ENCODE measurements at regions not wholly inside any gene's neighbourhood (a gene's known extent, or its start where the extent isn't known, plus 50 kb on each side); places are given as distances from the start of the nearest gene placed in this dataset.

DNA sequence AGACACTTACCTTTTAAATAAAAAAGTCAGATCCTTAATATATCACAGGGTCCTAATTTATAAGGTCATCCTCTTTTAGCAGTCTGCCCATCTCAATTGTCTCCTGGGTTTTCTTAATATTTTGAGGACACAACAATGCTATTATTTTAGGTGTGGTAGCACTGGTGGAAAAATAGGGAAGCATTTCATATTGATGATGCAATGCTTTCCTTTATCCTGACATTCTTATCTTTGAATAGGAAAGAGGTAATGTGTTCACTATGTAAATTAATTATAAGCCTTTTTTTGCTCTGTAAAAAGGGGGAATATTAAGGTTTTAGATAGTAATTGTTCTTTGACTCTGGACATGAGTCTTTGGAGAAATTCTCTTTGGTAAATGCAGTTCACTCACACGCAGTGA is 164.7 kb downstream of the YTHDC2 start (continued):
- TF ChIP-seq CBX3 (IDR thresholded peaks at IDR 0.05; ENCODE audit: low read depth) (no peak), FOSL1 (IDR thresholded peaks at IDR 0.05; ENCODE audit: low read depth) (no peak), RAD21 (IDR thresholded peaks at IDR 0.05; ENCODE audit: low read depth) (no peak)
- TF ChIP-seq, protein P1, sequence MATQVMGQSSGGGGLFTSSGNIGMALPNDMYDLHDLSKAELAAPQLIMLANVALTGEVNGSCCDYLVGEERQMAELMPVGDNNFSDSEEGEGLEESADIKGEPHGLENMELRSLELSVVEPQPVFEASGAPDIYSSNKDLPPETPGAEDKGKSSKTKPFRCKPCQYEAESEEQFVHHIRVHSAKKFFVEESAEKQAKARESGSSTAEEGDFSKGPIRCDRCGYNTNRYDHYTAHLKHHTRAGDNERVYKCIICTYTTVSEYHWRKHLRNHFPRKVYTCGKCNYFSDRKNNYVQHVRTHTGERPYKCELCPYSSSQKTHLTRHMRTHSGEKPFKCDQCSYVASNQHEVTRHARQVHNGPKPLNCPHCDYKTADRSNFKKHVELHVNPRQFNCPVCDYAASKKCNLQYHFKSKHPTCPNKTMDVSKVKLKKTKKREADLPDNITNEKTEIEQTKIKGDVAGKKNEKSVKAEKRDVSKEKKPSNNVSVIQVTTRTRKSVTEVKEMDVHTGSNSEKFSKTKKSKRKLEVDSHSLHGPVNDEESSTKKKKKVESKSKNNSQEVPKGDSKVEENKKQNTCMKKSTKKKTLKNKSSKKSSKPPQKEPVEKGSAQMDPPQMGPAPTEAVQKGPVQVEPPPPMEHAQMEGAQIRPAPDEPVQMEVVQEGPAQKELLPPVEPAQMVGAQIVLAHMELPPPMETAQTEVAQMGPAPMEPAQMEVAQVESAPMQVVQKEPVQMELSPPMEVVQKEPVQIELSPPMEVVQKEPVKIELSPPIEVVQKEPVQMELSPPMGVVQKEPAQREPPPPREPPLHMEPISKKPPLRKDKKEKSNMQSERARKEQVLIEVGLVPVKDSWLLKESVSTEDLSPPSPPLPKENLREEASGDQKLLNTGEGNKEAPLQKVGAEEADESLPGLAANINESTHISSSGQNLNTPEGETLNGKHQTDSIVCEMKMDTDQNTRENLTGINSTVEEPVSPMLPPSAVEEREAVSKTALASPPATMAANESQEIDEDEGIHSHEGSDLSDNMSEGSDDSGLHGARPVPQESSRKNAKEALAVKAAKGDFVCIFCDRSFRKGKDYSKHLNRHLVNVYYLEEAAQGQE (IDR thresholded peaks at IDR 0.05; ENCODE audit: low read depth): no peak

DNA sequence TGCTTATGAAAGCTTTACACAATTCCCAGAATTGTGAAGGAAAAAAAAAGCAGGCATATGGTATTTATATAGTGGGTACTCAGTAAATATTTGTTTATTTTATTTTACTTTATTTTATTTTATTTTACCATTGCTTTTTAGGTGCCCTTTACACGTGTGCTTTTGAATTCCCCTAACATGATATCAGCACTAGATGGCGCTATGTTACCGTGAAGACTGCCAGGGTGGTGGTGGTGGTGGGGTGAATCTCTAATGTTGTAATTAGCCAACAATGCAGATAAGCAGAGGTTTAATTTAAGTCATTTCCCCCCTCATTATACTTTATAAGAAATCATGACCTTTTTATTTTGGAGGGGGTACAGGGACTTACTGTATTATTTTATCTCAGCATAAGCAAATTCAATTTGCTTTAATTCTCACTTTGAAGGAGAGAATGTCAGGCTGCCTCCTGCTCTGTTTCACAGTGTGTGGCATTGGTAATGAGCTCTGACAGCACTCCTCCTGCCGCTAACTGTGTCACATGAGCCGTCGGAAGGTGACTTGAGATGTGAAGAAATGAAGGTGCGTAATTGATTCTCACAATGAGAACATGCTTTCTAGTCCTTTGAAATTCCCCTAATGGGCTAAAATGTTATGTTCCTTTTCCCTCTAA is 165.6 kb downstream of the YTHDC2 start:
- POLR2A ChIA-PET: no interaction called here
- H3K9ac ChIP-seq (ENCODE audit: low read length): no peak overlapping the region
- DNase-seq (ENCODE audit: low read depth, low spot score) (peak; percentile 50), ATAC-seq (peak; percentile 95)
- no peak overlapping the region for H3K27ac ChIP-seq (ENCODE audit: low read depth, low read length)
- H3K79me2 ChIP-seq (ENCODE audit: insufficient read depth, low read length): no peaks in the 10 kb centered on the region
- no peaks in the 10 kb centered on the region for H3K9me2 ChIP-seq (ENCODE audit: insufficient read depth)
- no TSS peak for BruUV-seq (replicated peaks)
- no peaks in the 10 kb centered on the region for H3K36me3 ChIP-seq (ENCODE audit: control insufficient read depth in 1 of 2, insufficient read depth in 2 of 2, low read length in 2 of 2)
- TF ChIP-seq RAD21 (IDR thresholded peaks at IDR 0.05; ENCODE audit: low read depth) (peak; percentile 91), CBX3 (IDR thresholded peaks at IDR 0.05; ENCODE audit: low read depth) (peak; percentile 20; the same call in 1 of the 2 replicates), CEBPB (IDR thresholded peaks at IDR 0.05; ENCODE audit: low read depth) (no peak), POLR2A (IDR thresholded peaks at IDR 0.05; ENCODE audit: borderline replicate concordance, extremely low read depth, insufficient read depth, insufficient read length) (no peak)
- TF ChIP-seq, protein P2, sequence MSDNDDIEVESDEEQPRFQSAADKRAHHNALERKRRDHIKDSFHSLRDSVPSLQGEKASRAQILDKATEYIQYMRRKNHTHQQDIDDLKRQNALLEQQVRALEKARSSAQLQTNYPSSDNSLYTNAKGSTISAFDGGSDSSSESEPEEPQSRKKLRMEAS (IDR thresholded peaks at IDR 0.05): peak; percentile 40; the same call in 1 of the 2 replicates
- TF ChIP-seq, protein P3, sequence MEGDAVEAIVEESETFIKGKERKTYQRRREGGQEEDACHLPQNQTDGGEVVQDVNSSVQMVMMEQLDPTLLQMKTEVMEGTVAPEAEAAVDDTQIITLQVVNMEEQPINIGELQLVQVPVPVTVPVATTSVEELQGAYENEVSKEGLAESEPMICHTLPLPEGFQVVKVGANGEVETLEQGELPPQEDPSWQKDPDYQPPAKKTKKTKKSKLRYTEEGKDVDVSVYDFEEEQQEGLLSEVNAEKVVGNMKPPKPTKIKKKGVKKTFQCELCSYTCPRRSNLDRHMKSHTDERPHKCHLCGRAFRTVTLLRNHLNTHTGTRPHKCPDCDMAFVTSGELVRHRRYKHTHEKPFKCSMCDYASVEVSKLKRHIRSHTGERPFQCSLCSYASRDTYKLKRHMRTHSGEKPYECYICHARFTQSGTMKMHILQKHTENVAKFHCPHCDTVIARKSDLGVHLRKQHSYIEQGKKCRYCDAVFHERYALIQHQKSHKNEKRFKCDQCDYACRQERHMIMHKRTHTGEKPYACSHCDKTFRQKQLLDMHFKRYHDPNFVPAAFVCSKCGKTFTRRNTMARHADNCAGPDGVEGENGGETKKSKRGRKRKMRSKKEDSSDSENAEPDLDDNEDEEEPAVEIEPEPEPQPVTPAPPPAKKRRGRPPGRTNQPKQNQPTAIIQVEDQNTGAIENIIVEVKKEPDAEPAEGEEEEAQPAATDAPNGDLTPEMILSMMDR (IDR thresholded peaks at IDR 0.05 in 2 of 3, conservative IDR thresholded peaks at IDR 0.05 in 1 of 3; ENCODE audit: borderline replicate concordance in 1 of 3, insufficient read depth in 1 of 3, low read depth in 2 of 3, low read length in 2 of 3): peak; percentile 74 to 80 (median 78); a peak in 5 of 6 replicates
- no peaks in the 10 kb centered on the region for H4K20me1 ChIP-seq (ENCODE audit: insufficient read depth)
- no peaks in the 10 kb centered on the region for H3K4me1 ChIP-seq (ENCODE audit: control insufficient read depth in 1 of 2, insufficient read depth in 2 of 2, low read length in 2 of 2)
- no peak overlapping the region for H3K4me3 ChIP-seq (replicated peaks in 1 of 2; ENCODE audit: low read depth in 1 of 2, low read length in 2 of 2)
- 0 out of 2 replicates have a peak overlapping the region, but pooled peaks have one; percentile 17 for H3K4me2 ChIP-seq (ENCODE audit: low read length)
- CTCF ChIA-PET: interaction anchor here (0.5 to 1.5 kb wide), 12 partner anchors 9 to 1390 kb away, joined by 3 to 7 read pairs (median 4); no protein-coding TSS in a partner anchor
- RAD21 ChIA-PET (ENCODE audit: low non-redundant PET in 1 of 2, low total read pairs in 2 of 2, uncharacterized antibody in 2 of 2, unreplicated experiment in 2 of 2): no interaction called here
- peaks cover 0 to 5% of the 10 kb centered on the region in 2 experiments; a peak in 1 of 4 replicates for H3K9me3 ChIP-seq (ENCODE audit: control insufficient read depth in 1 of 2, insufficient read depth in 1 of 2, low read depth in 1 of 2, low read length in 2 of 2)
- intact Hi-C loops (cut with micrococcal nuclease): loop anchor here (1.0 to 10.0 kb wide), 6 partner anchors 67 to 1568 kb away; no protein-coding TSS in a partner anchor
- no peaks in the 10 kb centered on the region for H3K27me3 ChIP-seq (ENCODE audit: insufficient read depth, low read length)
- H2AFZ ChIP-seq (ENCODE audit: low read depth, low read length, poor library complexity, severe bottlenecking): peak overlapping the region; percentile 77
